ENCODE measurements at regions not wholly inside any gene's neighbourhood (a gene's known extent, or its start where the extent isn't known, plus 50 kb on each side); places are given as distances from the start of the nearest gene placed in this dataset.

- TF ChIP-seq CTCF (IDR thresholded peaks at IDR 0.05), result no peak
- intact Hi-C loops (cut with micrococcal nuclease), result no loop called here
- no CpG with 5 or more reads among the region's 2 CpGs for WGBS (ENCODE audit: insufficient coverage)
- H2AFZ ChIP-seq (ENCODE audit: insufficient read depth, low read depth, low read length, poor library complexity, severe bottlenecking), result no peak overlapping the region
- no peaks in the 10 kb centered on the region for H3K4me1 ChIP-seq (ENCODE audit: control insufficient read depth in 1 of 2, insufficient read depth in 2 of 2, low read length in 2 of 2)
- H3K79me2 ChIP-seq (ENCODE audit: insufficient read depth, low read length), result no peaks in the 10 kb centered on the region
- Mint-ChIP-seq H3K4me3 (no peak overlapping the region), H3K27ac (no peak overlapping the region), H3K27me3 (ENCODE audit: low read depth in 3 of 3) (no peaks in the 10 kb centered on the region), H3K36me3 (no peaks in the 10 kb centered on the region), H3K4me1 (no peaks in the 10 kb centered on the region), H3K9me3 (peaks cover 0 to 4% (median 0%) of the 10 kb centered on the region in 7 donors)
- no peak overlapping the region for H3K27ac ChIP-seq (ENCODE audit: low read depth in 1 of 2, low read length in 2 of 2)
- H3K9ac ChIP-seq (ENCODE audit: insufficient read depth, low read length, poor library complexity, severe bottlenecking), result no peak overlapping the region
- no peak for DNase-seq
- H3K27me3 ChIP-seq (ENCODE audit: control insufficient read depth in 2 of 2, insufficient read depth in 2 of 2, low read length in 2 of 2), result no peaks in the 10 kb centered on the region
- H3K9me3 ChIP-seq (replicated peaks in 1 of 2; ENCODE audit: control insufficient read depth in 1 of 2, insufficient read depth in 1 of 2, low read length in 2 of 2), result peaks cover 0 to 3% of the 10 kb centered on the region in 2 donors
- H4K20me1 ChIP-seq (ENCODE audit: insufficient read depth, low read length), result no peaks in the 10 kb centered on the region
- H3K4me2 ChIP-seq (replicated peaks; ENCODE audit: extremely low read depth, low read length, poor library complexity, severe bottlenecking), result no peak overlapping the region
- no peak overlapping the region for H3K4me3 ChIP-seq (replicated peaks in 1 of 3; ENCODE audit: low read depth in 2 of 3, low read length in 3 of 3)
- no peaks in the 10 kb centered on the region for H3K36me3 ChIP-seq (replicated peaks in 1 of 2; ENCODE audit: control insufficient read depth in 1 of 2, insufficient read depth in 2 of 2, low read length in 2 of 2)
These were observed 1409.8 kb downstream of the PCDH7 start for GRCh38 chr4:32129967-32130366.

- no peaks in the 10 kb centered on the region for H3K4me1 Mint-ChIP-seq
- H3K4me1 ChIP-seq (ENCODE audit: control insufficient read depth in 1 of 2, insufficient read depth in 2 of 2, low read length in 2 of 2), result no peaks in the 10 kb centered on the region
- no peak overlapping the region for H3K27ac Mint-ChIP-seq
- intact Hi-C loops (cut with micrococcal nuclease), result no loop called here
- no peaks in the 10 kb centered on the region for H3K27me3 ChIP-seq (ENCODE audit: control insufficient read depth in 2 of 2, insufficient read depth in 2 of 2, low read length in 2 of 2)
- H3K9me3 Mint-ChIP-seq, result peaks cover 0 to 3% (median 1%) of the 10 kb centered on the region in 7 donors
- no peaks in the 10 kb centered on the region for H3K27me3 Mint-ChIP-seq (ENCODE audit: low read depth in 3 of 3)
- H3K36me3 Mint-ChIP-seq, result no peaks in the 10 kb centered on the region
- TF ChIP-seq CTCF (IDR thresholded peaks at IDR 0.05), result no peak
- no peak overlapping the region for H3K27ac ChIP-seq (ENCODE audit: low read depth in 1 of 2, low read length in 2 of 2)
- no peak overlapping the region for H3K9ac ChIP-seq (ENCODE audit: insufficient read depth, low read length, poor library complexity, severe bottlenecking)
- H4K20me1 ChIP-seq (ENCODE audit: insufficient read depth, low read length), result no peaks in the 10 kb centered on the region
- no peak for DNase-seq
- H3K79me2 ChIP-seq (ENCODE audit: insufficient read depth, low read length), result no peaks in the 10 kb centered on the region
- H3K9me3 ChIP-seq (replicated peaks in 1 of 2; ENCODE audit: control insufficient read depth in 1 of 2, insufficient read depth in 1 of 2, low read length in 2 of 2), result no peaks in the 10 kb centered on the region
- no peak overlapping the region for H3K4me2 ChIP-seq (replicated peaks; ENCODE audit: extremely low read depth, low read length, poor library complexity, severe bottlenecking)
- no CpG with 5 or more reads among the region's 1 CpG for WGBS (ENCODE audit: insufficient coverage)
- no peak overlapping the region for H3K4me3 ChIP-seq (replicated peaks in 1 of 3; ENCODE audit: low read depth in 2 of 3, low read length in 3 of 3)
- no peak overlapping the region for H3K4me3 Mint-ChIP-seq
- H2AFZ ChIP-seq (ENCODE audit: insufficient read depth, low read depth, low read length, poor library complexity, severe bottlenecking), result no peak overlapping the region
- H3K36me3 ChIP-seq (replicated peaks in 1 of 2; ENCODE audit: control insufficient read depth in 1 of 2, insufficient read depth in 2 of 2, low read length in 2 of 2), result no peaks in the 10 kb centered on the region
These were observed 1413.0 kb downstream of the PCDH7 start for GRCh38 chr4:32133141-32133540.
